NCI-H1436 treated with DMSO at 0.1 percent for 48 hours (cell line): ENCODE measurements at regions not wholly inside any gene's neighbourhood (a gene's known extent, or its start where the extent isn't known, plus 50 kb on each side); places are given as distances from the start of the nearest gene placed in this dataset.

ENCODE experiments used
- DNase-seq: peaks from one replicate; lab custom pipeline; 2025; lab: John Stamatoyannopoulos, UW

- DNase-seq: no peak
These were observed 361.0 kb upstream of the ANO3 start for GRCh38 chr11:25970726-25971508.

GRCh38 chr11:25980091-25980490, 351.8 kb upstream of the ANO3 start:
- DNase-seq: no peak

- DNase-seq: no peak
These were observed 349.9 kb upstream of the ANO3 start for GRCh38 chr11:25981998-25982397.

- no peak for DNase-seq
These were observed 348.6 kb upstream of the ANO3 start for GRCh38 chr11:25983280-25983679.

GRCh38 chr11:25988178-25988577, 343.8 kb upstream of the ANO3 start:
- DNase-seq: no peak

- no peak for DNase-seq
These were observed 341.5 kb upstream of the ANO3 start for GRCh38 chr11:25990406-25990805.

GRCh38 chr11:25991476-25991875, 340.5 kb upstream of the ANO3 start:
- no peak for DNase-seq

- no peak for DNase-seq
These were observed 339.6 kb upstream of the ANO3 start for GRCh38 chr11:25992294-25992693.

- DNase-seq: no peak
These were observed 338.9 kb upstream of the ANO3 start for GRCh38 chr11:25993016-25993415.

- no peak for DNase-seq
These were observed 320.5 kb upstream of the ANO3 start for GRCh38 chr11:26011474-26011873.

- DNase-seq: no peak
These were observed 317.3 kb upstream of the ANO3 start for GRCh38 chr11:26014456-26015115.

GRCh38 chr11:26017322-26017860, 314.5 kb upstream of the ANO3 start:
- DNase-seq: no peak

- DNase-seq: no peak
These were observed 314.0 kb upstream of the ANO3 start for GRCh38 chr11:26017903-26018302.

GRCh38 chr11:26018336-26018735, 313.6 kb upstream of the ANO3 start:
- DNase-seq: no peak

GRCh38 chr11:26019386-26019785, 312.5 kb upstream of the ANO3 start:
- DNase-seq: no peak

- DNase-seq: no peak
These were observed 310.9 kb upstream of the ANO3 start for GRCh38 chr11:26021017-26021416.

GRCh38 chr11:26023057-26023456, 308.9 kb upstream of the ANO3 start:
- DNase-seq: no peak

- DNase-seq: no peak
These were observed 306.3 kb upstream of the ANO3 start for GRCh38 chr11:26025676-26026075.

GRCh38 chr11:26026078-26026477, 305.9 kb upstream of the ANO3 start:
- DNase-seq: no peak

- no peak for DNase-seq
These were observed 304.0 kb upstream of the ANO3 start for GRCh38 chr11:26027887-26028286.

- no peak for DNase-seq
These were observed 303.5 kb upstream of the ANO3 start for GRCh38 chr11:26028393-26028911.

- DNase-seq: no peak
These were observed 301.5 kb upstream of the ANO3 start for GRCh38 chr11:26030399-26030798.

GRCh38 chr11:26032241-26032640, 299.7 kb upstream of the ANO3 start:
- DNase-seq: no peak
